ENCODE measurements at regions not wholly inside any gene's neighbourhood (a gene's known extent, or its start where the extent isn't known, plus 50 kb on each side); places are given as distances from the start of the nearest gene placed in this dataset.

GRCh38 chr5:166865206-166865605, 1426.2 kb upstream of the WWC1 start:
- TF ChIP-seq CTCF (IDR thresholded peaks at IDR 0.05; ENCODE audit: low read length) (no peak), EZH2 (IDR thresholded peaks at IDR 0.05; ENCODE audit: borderline replicate concordance, low read length) (no peak)
